HL-60 (cell line): ENCODE measurements at regions not wholly inside any gene's neighbourhood (a gene's known extent, or its start where the extent isn't known, plus 50 kb on each side); places are given as distances from the start of the nearest gene placed in this dataset.

Experiments used
- DNase-seq, 2 experiments: peaks; one replicate each; pipeline ENCODE4 v3.0.0-alpha.2; 2010 to 2020; ENCODE audit warnings: low read depth in 1 of 2, low spot score in 1 of 2
- H3K27ac ChIP-seq: fragments of 250-450 bp; sonication (Bioruptor Pico); replicated peaks from 2 replicates; pipeline ENCODE4 v1.5.1; 2020; ENCODE audit warnings: mild to moderate bottlenecking, moderate library complexity
- H3K27me3 ChIP-seq: fragments of 250-450 bp; sonication (Bioruptor Pico); 2 replicates; pipeline ENCODE4 v1.5.1; 2021; ENCODE audit warnings: mild to moderate bottlenecking, moderate library complexity; ENCODE audit not compliant: insufficient read depth, poor library complexity, severe bottlenecking
- H3K4me3 ChIP-seq: replicated peaks from 2 replicates; pipeline ENCODE4 v1.5.1; 2011; ENCODE audit warnings: mild to moderate bottlenecking, control low read depth, low read length; ENCODE audit not compliant: insufficient read depth
- GABPA ChIP-seq: IDR thresholded peaks from 2 replicates; pipeline ENCODE4 v1.6.1; 2012; ENCODE audit warnings: low read depth
- POLR2AphosphoS5 ChIP-seq: IDR thresholded peaks from 2 replicates; pipeline ENCODE4 v1.6.1; 2012; ENCODE audit warnings: low read depth
- SPI1 ChIP-seq: IDR thresholded peaks from 2 replicates; pipeline ENCODE4 v1.6.1; 2012; ENCODE audit warnings: low read depth, mild to moderate bottlenecking, borderline replicate concordance
- TF ChIP-seq, protein P1 (sequence below): IDR thresholded peaks from 2 replicates; pipeline ENCODE4 v1.6.1; 2012; ENCODE audit warnings: low read depth; ENCODE audit not compliant: insufficient replicate concordance
- TF ChIP-seq, protein P2 (sequence below): IDR thresholded peaks from one replicate; pipeline ENCODE4 v1.5.1; 2011; ENCODE audit warnings: low read length, control low read depth, inconsistent platforms; ENCODE audit not compliant: insufficient read depth

DNA sequence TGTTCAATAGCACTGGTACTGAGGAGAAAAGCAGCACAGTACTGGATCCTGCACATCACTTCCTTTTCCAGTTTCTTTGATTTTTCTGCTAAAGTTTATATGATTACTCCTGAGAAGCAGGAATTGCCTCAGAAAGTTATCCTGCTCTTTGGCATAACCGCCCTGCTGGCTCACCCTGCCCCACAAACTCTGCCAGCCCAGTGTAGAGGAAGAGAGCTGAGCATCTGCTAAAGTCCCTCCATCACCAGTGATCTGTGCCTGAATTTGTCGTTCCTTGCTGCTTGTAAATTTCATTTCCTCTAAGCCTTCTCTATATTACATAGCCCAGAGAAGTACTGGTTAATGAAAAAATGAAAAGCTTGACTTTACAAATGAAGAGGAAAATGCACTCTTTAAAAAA lies 87.0 kb upstream of the C1orf21 start:
- TF ChIP-seq GABPA (no peak), SPI1 (no peak), POLR2AphosphoS5 (no peak)
- TF ChIP-seq, protein P1, sequence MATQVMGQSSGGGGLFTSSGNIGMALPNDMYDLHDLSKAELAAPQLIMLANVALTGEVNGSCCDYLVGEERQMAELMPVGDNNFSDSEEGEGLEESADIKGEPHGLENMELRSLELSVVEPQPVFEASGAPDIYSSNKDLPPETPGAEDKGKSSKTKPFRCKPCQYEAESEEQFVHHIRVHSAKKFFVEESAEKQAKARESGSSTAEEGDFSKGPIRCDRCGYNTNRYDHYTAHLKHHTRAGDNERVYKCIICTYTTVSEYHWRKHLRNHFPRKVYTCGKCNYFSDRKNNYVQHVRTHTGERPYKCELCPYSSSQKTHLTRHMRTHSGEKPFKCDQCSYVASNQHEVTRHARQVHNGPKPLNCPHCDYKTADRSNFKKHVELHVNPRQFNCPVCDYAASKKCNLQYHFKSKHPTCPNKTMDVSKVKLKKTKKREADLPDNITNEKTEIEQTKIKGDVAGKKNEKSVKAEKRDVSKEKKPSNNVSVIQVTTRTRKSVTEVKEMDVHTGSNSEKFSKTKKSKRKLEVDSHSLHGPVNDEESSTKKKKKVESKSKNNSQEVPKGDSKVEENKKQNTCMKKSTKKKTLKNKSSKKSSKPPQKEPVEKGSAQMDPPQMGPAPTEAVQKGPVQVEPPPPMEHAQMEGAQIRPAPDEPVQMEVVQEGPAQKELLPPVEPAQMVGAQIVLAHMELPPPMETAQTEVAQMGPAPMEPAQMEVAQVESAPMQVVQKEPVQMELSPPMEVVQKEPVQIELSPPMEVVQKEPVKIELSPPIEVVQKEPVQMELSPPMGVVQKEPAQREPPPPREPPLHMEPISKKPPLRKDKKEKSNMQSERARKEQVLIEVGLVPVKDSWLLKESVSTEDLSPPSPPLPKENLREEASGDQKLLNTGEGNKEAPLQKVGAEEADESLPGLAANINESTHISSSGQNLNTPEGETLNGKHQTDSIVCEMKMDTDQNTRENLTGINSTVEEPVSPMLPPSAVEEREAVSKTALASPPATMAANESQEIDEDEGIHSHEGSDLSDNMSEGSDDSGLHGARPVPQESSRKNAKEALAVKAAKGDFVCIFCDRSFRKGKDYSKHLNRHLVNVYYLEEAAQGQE, result no peak
- TF ChIP-seq, protein P2, sequence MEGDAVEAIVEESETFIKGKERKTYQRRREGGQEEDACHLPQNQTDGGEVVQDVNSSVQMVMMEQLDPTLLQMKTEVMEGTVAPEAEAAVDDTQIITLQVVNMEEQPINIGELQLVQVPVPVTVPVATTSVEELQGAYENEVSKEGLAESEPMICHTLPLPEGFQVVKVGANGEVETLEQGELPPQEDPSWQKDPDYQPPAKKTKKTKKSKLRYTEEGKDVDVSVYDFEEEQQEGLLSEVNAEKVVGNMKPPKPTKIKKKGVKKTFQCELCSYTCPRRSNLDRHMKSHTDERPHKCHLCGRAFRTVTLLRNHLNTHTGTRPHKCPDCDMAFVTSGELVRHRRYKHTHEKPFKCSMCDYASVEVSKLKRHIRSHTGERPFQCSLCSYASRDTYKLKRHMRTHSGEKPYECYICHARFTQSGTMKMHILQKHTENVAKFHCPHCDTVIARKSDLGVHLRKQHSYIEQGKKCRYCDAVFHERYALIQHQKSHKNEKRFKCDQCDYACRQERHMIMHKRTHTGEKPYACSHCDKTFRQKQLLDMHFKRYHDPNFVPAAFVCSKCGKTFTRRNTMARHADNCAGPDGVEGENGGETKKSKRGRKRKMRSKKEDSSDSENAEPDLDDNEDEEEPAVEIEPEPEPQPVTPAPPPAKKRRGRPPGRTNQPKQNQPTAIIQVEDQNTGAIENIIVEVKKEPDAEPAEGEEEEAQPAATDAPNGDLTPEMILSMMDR, result no peak
- Histone ChIP-seq H3K27me3 (peaks cover 5% of the 10 kb centered on the region), H3K27ac (no peak overlapping the region), H3K4me3 (no peak overlapping the region)
- no peak for DNase-seq

DNA sequence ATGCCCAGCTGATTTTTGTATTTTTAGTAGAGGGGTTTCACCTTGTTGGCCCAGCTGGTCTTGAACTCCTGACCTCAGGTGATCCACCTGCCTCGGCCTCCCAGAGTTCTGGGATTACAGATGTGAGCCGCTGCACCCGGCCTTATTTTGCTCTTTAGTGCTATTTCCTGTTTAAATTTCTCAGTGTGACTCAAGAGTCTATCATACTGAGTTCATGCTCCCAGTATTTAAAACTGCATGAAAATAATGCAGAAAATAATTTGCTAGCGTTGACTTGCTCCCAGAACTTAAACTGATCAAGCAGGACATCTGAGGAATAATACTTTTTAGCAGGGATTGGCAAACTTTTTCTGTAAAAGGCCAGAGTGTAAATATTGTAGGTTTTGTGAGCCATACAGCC lies 86.4 kb upstream of the C1orf21 start:
- Histone ChIP-seq H3K27me3 (peaks cover 5% of the 10 kb centered on the region), H3K4me3 (no peak overlapping the region), H3K27ac (no peak overlapping the region)
- TF ChIP-seq, protein P1, result no peak
- TF ChIP-seq, protein P2, result no peak
- TF ChIP-seq POLR2AphosphoS5 (no peak), GABPA (no peak), SPI1 (no peak)
- DNase-seq, result no peak

DNA sequence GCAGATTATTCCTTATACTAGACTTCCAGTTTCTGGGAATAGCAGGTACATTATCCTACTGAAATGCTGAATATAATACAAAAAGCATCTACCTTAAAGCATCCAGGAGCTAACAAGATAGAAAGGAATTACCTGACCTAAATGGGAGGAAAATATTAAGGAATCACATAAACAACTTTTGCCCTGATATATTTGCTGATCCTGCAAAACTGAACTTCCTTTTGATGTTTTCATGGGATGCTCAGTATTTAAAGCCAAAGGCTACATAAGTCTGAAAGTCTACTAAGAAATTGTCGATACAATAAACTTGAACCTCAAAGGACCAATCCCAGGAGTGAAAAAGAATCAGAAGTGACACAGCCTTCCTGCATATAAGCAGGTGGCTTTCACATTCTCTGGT lies 85.6 kb upstream of the C1orf21 start:
- TF ChIP-seq, protein P2, result no peak
- TF ChIP-seq POLR2AphosphoS5 (no peak), SPI1 (no peak), GABPA (no peak)
- TF ChIP-seq, protein P1, result no peak
- no peak overlapping the region for H3K27ac ChIP-seq
- H3K27me3 ChIP-seq, result peaks cover 5% of the 10 kb centered on the region
- no peak overlapping the region for H3K4me3 ChIP-seq
- DNase-seq, result no peak
